Astrocyte (in vitro differentiated cells and primary cell): ENCODE measurements at regions not wholly inside any gene's neighbourhood (a gene's known extent, or its start where the extent isn't known, plus 50 kb on each side); places are given as distances from the start of the nearest gene placed in this dataset.

Experiments used
- DNase-seq: peaks from one replicate; pipeline ENCODE4 v3.0.0-alpha.2; 2010; ENCODE audit warnings: low read depth
- FAIRE-seq: peaks from 2 replicates; lab custom pipeline; 2011; peaks lifted over from hg19 to GRCh38; lab: Jason Lieb, UNC
- H2AFZ ChIP-seq: 2 replicates; pipeline ENCODE4 v1.6.0; 2012; ENCODE audit warnings: low read depth, low read length, inconsistent platforms
- H3K27ac ChIP-seq: 2 replicates; pipeline ENCODE4 v1.5.1; 2011; ENCODE audit warnings: low read depth, low read length, inconsistent platforms
- H3K27me3 ChIP-seq: 2 replicates; pipeline ENCODE4 v1.6.0; 2011; ENCODE audit warnings: low read length, inconsistent platforms; ENCODE audit not compliant: insufficient read depth
- H3K36me3 ChIP-seq: 2 replicates; pipeline ENCODE4 v1.5.1; 2011; ENCODE audit warnings: low read length, inconsistent platforms; ENCODE audit not compliant: insufficient read depth
- H3K4me1 ChIP-seq: 2 replicates; pipeline ENCODE4 v1.5.1; 2011; ENCODE audit warnings: low read length, inconsistent platforms; ENCODE audit not compliant: insufficient read depth
- H3K4me2 ChIP-seq: 2 replicates; pipeline ENCODE4 v1.6.0; 2012; ENCODE audit warnings: low read length, inconsistent platforms
- H3K4me3 ChIP-seq: 2 replicates; pipeline ENCODE4 v1.5.1; 2011; ENCODE audit warnings: low read depth, mild to moderate bottlenecking, low read length, inconsistent platforms; ENCODE audit not compliant: insufficient read depth
- H3K79me2 ChIP-seq: 2 replicates; pipeline ENCODE4 v1.6.0; 2012; ENCODE audit warnings: mild to moderate bottlenecking, low read length, inconsistent platforms; ENCODE audit not compliant: insufficient read depth
- H3K9ac ChIP-seq: 2 replicates; pipeline ENCODE4 v1.6.0; 2012; ENCODE audit warnings: mild to moderate bottlenecking, low read length, inconsistent platforms
- H3K9me3 ChIP-seq: 2 replicates; pipeline ENCODE4 v1.5.1; 2012; ENCODE audit warnings: low read depth, mild to moderate bottlenecking, low read length, inconsistent platforms; ENCODE audit not compliant: insufficient read depth
- H4K20me1 ChIP-seq: 2 replicates; pipeline ENCODE4 v1.6.0; 2012; ENCODE audit warnings: low read length, inconsistent platforms; ENCODE audit not compliant: insufficient read depth
- H3K27ac Mint-ChIP-seq: one replicate; pipeline ENCODE4 v1.8.0; 2021; ENCODE audit warnings: mild to moderate bottlenecking, mixed read lengths; ENCODE audit not compliant: unreplicated experiment
- H3K27me3 Mint-ChIP-seq: one replicate; pipeline ENCODE4 v1.8.0; 2021; ENCODE audit warnings: low read depth, mixed read lengths; ENCODE audit not compliant: unreplicated experiment
- H3K36me3 Mint-ChIP-seq: one replicate; pipeline ENCODE4 v1.8.0; 2021; ENCODE audit warnings: low read depth, mixed read lengths; ENCODE audit not compliant: unreplicated experiment
- H3K4me1 Mint-ChIP-seq: one replicate; pipeline ENCODE4 v1.8.0; 2021; ENCODE audit warnings: low read depth, mixed read lengths; ENCODE audit not compliant: unreplicated experiment
- H3K4me3 Mint-ChIP-seq: one replicate; pipeline ENCODE4 v1.8.0; 2021; ENCODE audit warnings: mild to moderate bottlenecking, moderate library complexity, mixed read lengths; ENCODE audit not compliant: unreplicated experiment
- H3K9me3 Mint-ChIP-seq: one replicate; pipeline ENCODE4 v1.8.0; 2021; ENCODE audit warnings: mild to moderate bottlenecking, mixed read lengths; ENCODE audit not compliant: unreplicated experiment
- CTCF ChIP-seq: IDR thresholded peaks from 2 replicates; pipeline ENCODE4 v1.5.1; 2011; ENCODE audit warnings: low read depth, mild to moderate bottlenecking, inconsistent platforms, low read length, moderate library complexity; ENCODE audit not compliant: insufficient read depth
- EZH2 ChIP-seq: IDR thresholded peaks from 2 replicates; pipeline ENCODE4 v1.6.1; 2012; ENCODE audit warnings: mild to moderate bottlenecking, low read length, inconsistent platforms; ENCODE audit not compliant: insufficient read depth

- no peak overlapping the region for H3K4me2 ChIP-seq
- FAIRE-seq (no peak), DNase-seq (no peak)
- H3K27me3 ChIP-seq = peaks cover 5% of the 10 kb centered on the region
- H3K4me3 ChIP-seq = no peak overlapping the region
- Mint-ChIP-seq H3K27ac (no peak overlapping the region), H3K36me3 (no peaks in the 10 kb centered on the region), H3K4me3 (no peak overlapping the region), H3K27me3 (peaks cover 20% of the 10 kb centered on the region), H3K9me3 (no peaks in the 10 kb centered on the region), H3K4me1 (no peaks in the 10 kb centered on the region)
- H3K79me2 ChIP-seq = no peaks in the 10 kb centered on the region
- no peaks in the 10 kb centered on the region for H3K4me1 ChIP-seq
- no peak overlapping the region for H3K27ac ChIP-seq
- H3K36me3 ChIP-seq = no peaks in the 10 kb centered on the region
- H4K20me1 ChIP-seq = no peaks in the 10 kb centered on the region
- no peaks in the 10 kb centered on the region for H3K9me3 ChIP-seq
- no peak overlapping the region for H2AFZ ChIP-seq
- H3K9ac ChIP-seq = no peak overlapping the region
- TF ChIP-seq EZH2 (no peak), CTCF (no peak)
Measured at GRCh38 chr18:75116809-75117208, 92.1 kb downstream of the PTGR3 start.

GRCh38 chr18:75116165-75116564, 92.8 kb downstream of the PTGR3 start:
- Histone ChIP-seq H4K20me1 (no peaks in the 10 kb centered on the region), H3K36me3 (no peaks in the 10 kb centered on the region), H3K79me2 (no peaks in the 10 kb centered on the region), H3K27me3 (peaks cover 2% of the 10 kb centered on the region), H3K9ac (no peak overlapping the region), H3K4me3 (no peak overlapping the region), H3K9me3 (no peaks in the 10 kb centered on the region), H3K27ac (no peak overlapping the region), H3K4me2 (no peak overlapping the region), H3K4me1 (no peaks in the 10 kb centered on the region), H2AFZ (no peak overlapping the region)
- Mint-ChIP-seq H3K9me3 (no peaks in the 10 kb centered on the region), H3K36me3 (no peaks in the 10 kb centered on the region), H3K27ac (no peak overlapping the region), H3K27me3 (peaks cover 19% of the 10 kb centered on the region), H3K4me3 (no peak overlapping the region), H3K4me1 (no peaks in the 10 kb centered on the region)
- no peak for TF ChIP-seq CTCF
- no peak for TF ChIP-seq EZH2
- no peak for DNase-seq
- no peak for FAIRE-seq

- H3K36me3 Mint-ChIP-seq = no peaks in the 10 kb centered on the region
- H3K27me3 Mint-ChIP-seq = peaks cover 14% of the 10 kb centered on the region
- H3K9me3 ChIP-seq = no peaks in the 10 kb centered on the region
- no peak overlapping the region for H3K27ac ChIP-seq
- H3K4me3 ChIP-seq = no peak overlapping the region
- H2AFZ ChIP-seq = no peak overlapping the region
- no peak for FAIRE-seq
- no peak overlapping the region for H3K4me2 ChIP-seq
- H3K79me2 ChIP-seq = no peaks in the 10 kb centered on the region
- no peak overlapping the region for H3K9ac ChIP-seq
- no peaks in the 10 kb centered on the region for H3K9me3 Mint-ChIP-seq
- no peak overlapping the region for H3K4me3 Mint-ChIP-seq
- no peaks in the 10 kb centered on the region for H4K20me1 ChIP-seq
- no peaks in the 10 kb centered on the region for H3K4me1 Mint-ChIP-seq
- DNase-seq = no peak
- H3K4me1 ChIP-seq = no peaks in the 10 kb centered on the region
- H3K27ac Mint-ChIP-seq = no peak overlapping the region
- no peaks in the 10 kb centered on the region for H3K27me3 ChIP-seq
- TF ChIP-seq CTCF (no peak), EZH2 (no peak)
- no peaks in the 10 kb centered on the region for H3K36me3 ChIP-seq
Measured at GRCh38 chr18:75115514-75115913, 93.4 kb downstream of the PTGR3 start.
